Retina (tissue), 1 donor: ENCODE measurements at regions not wholly inside any gene's neighbourhood (a gene's known extent, or its start where the extent isn't known, plus 50 kb on each side); places are given as distances from the start of the nearest gene placed in this dataset.
"Not testable (repeated sequence)": the region's sequence is repeated elsewhere in the genome, so short reads cannot be mapped to it uniquely, and the experiment has no call there.

Experiments
- DNase-seq: peaks from one replicate; pipeline ENCODE4 v3.0.0-alpha.2; 2016

GRCh38 chr2:87415586-87416265 lies 332.2 kb upstream of the PLGLB2 start:
- DNase-seq, result not testable (repeated sequence)

GRCh38 chr2:87416266-87416592 lies 331.7 kb upstream of the PLGLB2 start:
- not testable (repeated sequence) for DNase-seq

GRCh38 chr2:87417147-87417546 lies 330.7 kb upstream of the PLGLB2 start:
- DNase-seq, result not testable (repeated sequence)

GRCh38 chr2:87417742-87418567 lies 329.9 kb upstream of the PLGLB2 start:
- DNase-seq, result not testable (repeated sequence)

GRCh38 chr2:87418823-87419822 lies 328.8 kb upstream of the PLGLB2 start:
- not testable (repeated sequence) for DNase-seq

GRCh38 chr2:87419980-87420379 lies 327.9 kb upstream of the PLGLB2 start:
- not testable (repeated sequence) for DNase-seq

- not testable (repeated sequence) for DNase-seq
Measured at GRCh38 chr2:87420954-87421353, 326.9 kb upstream of the PLGLB2 start.

- not testable (repeated sequence) for DNase-seq
Measured at GRCh38 chr2:87423796-87424762, 323.8 kb upstream of the PLGLB2 start.

- DNase-seq, result not testable (repeated sequence)
Measured at GRCh38 chr2:87424763-87425154, 323.1 kb upstream of the PLGLB2 start.

- not testable (repeated sequence) for DNase-seq
Measured at GRCh38 chr2:87425191-87425590, 322.7 kb upstream of the PLGLB2 start.

GRCh38 chr2:87425717-87426116 lies 322.2 kb upstream of the PLGLB2 start:
- DNase-seq, result not testable (repeated sequence)

- not testable (repeated sequence) for DNase-seq
Measured at GRCh38 chr2:87428452-87429130, 319.3 kb upstream of the PLGLB2 start.

- DNase-seq, result not testable (repeated sequence)
Measured at GRCh38 chr2:87429206-87429930, 318.5 kb upstream of the PLGLB2 start.

GRCh38 chr2:87429931-87430275 lies 318.0 kb upstream of the PLGLB2 start:
- DNase-seq, result not testable (repeated sequence)

GRCh38 chr2:87431051-87431450 lies 316.8 kb upstream of the PLGLB2 start:
- not testable (repeated sequence) for DNase-seq

- not testable (repeated sequence) for DNase-seq
Measured at GRCh38 chr2:87432711-87433453, 315.0 kb upstream of the PLGLB2 start.

- DNase-seq, result not testable (repeated sequence)
Measured at GRCh38 chr2:87436007-87436406, 311.9 kb upstream of the PLGLB2 start.

GRCh38 chr2:87437701-87438260 lies 310.1 kb upstream of the PLGLB2 start:
- DNase-seq, result not testable (repeated sequence)

GRCh38 chr2:87438780-87439454 lies 309.0 kb upstream of the PLGLB2 start:
- DNase-seq, result not testable (repeated sequence)
